GM18951 (cell line): ENCODE measurements at regions not wholly inside any gene's neighbourhood (a gene's known extent, or its start where the extent isn't known, plus 50 kb on each side); places are given as distances from the start of the nearest gene placed in this dataset.

Source experiments
- POLR2A ChIP-seq: IDR thresholded peaks from 4 replicates; pipeline ENCODE4 v1.6.1; 2011; ENCODE audit warnings: mild to moderate bottlenecking; ENCODE audit not compliant: insufficient read length, insufficient read depth; ENCODE audit errors: extremely low read depth
- in situ Hi-C: fragments of 300-500 bp; cut with MboI; formaldehyde crosslinking; loops from one replicate; pipeline ENCODE4 v1.12.0; 2022; ENCODE audit warnings: low sequenced_read_pairs, mixed read lengths, inconsistent platforms; ENCODE audit not compliant: unreplicated experiment

DNA sequence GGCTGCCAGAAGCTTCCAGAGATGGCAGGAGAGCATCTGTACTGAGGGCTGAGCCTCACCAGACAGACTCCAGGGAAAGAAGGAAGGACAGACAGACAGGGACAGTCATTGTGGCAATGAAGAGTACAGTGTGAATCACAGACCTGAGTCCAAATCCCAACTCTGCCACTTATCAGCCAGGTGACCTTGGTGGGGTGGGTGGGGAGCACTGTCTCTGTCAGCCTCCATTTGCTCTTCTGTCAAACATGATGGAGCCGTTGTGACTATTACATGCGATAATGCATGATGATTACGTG, 85.9 kb upstream of the FSTL4 start:
- in situ Hi-C loops = no loop called here
- TF ChIP-seq POLR2A = no peak

DNA sequence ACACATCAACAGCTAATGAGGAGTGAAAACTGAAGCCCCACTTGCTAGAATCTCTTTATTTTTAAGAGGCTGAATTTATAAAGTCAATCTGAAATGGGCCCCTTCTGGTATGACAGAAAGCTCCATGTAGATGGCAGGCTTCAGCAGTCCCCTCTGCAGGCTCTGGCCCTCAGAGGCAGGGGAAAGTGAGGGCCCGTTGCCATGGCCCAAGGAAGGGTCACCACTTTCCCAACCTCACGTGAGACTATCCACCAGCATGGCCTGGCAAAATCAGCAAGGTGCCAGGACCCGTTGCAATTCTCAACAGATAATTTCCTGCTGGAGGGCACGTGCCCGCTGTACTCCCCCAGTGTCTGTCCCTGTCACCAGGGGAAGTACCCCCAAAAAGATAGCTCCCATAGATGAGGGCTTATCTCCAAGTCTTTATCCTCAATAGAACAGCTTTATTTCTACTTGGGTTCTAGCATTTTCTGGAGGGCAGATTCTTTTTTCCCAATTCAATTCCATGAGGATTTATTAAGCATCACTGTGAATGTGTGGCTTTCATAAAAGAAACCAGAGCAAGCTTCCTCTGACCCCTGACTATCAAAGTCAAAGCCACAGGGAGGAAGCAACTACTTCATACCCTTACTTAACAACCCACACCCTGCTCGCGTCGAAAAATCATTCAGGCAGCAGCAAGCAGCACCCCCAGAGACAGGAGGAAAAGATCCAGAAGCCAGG, 85.4 kb upstream of the FSTL4 start:
- TF ChIP-seq POLR2A = no peak
- in situ Hi-C loops = no loop called here

DNA sequence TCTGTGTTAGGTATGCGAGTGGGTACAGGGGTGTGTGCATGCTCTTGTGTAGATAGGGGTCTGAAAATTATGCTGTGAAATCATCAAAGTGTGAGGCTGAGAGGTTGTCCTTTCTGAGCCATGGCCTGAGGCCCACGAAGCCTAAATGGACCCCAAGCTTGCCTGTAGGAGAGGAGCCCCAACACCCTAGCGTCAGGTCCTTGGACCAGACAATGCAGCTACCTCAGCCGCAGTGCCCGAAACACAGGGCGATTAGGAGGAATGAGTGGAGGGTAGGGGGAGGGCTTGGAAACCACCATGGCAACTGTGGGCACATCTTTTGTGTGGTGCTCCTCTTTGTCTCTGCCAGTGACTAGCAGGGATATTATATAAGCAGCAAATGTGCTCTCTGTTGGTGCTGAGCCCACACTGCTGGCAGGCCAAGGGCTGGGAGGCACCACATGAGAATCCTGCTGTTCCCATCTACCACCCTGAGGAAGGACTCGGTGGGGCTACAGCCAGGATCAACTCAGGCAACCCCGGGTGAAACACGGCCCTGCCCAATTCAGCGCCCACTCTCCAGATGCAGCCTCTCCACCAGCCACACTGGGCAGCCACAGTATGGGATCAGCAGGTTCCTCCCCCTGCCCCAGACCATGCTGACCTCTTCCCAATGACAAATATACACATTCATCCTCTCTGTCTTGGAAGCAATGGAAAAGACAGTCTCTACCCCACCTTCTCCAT, 84.6 kb upstream of the FSTL4 start:
- no peak for TF ChIP-seq POLR2A
- in situ Hi-C loops = no loop called here

DNA sequence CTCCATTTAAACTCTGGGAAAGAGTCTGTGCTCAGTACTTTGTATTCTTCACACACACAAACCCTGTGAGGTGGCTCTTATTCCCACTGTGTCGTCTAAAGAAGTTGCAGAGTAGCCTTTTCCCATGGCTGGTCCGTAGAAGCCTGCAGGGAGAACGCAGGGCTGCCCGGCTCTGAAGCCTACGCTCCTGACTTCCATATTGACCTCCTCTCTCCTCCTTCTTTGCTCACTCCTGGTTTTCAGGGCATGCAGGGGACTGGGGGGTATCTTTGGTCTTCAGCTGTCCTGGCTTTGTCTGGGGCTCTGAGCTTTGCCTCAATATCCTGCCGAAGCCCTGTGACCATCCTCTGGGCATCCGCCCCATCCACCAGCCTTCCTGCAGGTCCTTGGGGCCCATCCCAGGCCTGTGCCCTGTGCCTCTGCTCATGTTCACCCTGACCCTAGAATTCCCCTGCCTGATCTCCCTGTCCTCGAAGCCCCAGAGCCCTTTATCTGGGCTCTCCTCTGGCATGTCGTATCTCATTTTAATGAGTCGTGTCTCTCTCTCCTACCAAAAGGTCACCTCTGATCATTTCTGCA, 83.8 kb upstream of the FSTL4 start:
- in situ Hi-C loops = no loop called here
- TF ChIP-seq POLR2A = no peak

DNA sequence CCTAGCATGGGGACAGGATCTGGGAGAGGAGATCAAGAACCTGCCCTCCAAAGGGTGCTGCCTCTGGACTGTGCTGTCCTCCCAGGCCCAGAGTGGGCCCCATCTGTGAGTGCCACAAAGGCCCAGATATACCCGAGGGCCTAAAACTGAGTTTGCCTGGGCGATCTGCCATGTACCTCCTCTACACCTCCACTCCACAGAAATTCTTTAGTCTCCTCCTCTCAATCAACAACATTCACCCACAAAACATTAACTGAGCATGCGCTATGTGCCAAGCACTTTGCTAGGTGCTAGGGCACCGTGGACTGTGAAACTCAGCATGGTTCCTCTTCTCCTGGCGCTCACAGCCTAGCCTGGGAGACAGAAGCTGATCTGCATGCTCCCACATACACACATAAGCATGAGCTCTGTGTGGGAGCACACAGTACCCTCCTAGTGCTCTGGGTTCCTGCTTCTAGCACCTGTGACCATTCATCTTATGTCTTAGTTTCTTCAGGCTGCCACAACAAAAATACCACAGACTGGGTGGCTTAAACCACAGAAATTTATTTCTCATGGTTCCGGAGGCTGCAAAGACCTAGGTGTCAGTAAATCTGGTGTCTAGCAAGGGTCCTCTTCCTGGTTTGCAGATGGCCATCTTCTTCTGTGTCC, 82.0 kb upstream of the FSTL4 start:
- in situ Hi-C loops = no loop called here
- TF ChIP-seq POLR2A = no peak

DNA sequence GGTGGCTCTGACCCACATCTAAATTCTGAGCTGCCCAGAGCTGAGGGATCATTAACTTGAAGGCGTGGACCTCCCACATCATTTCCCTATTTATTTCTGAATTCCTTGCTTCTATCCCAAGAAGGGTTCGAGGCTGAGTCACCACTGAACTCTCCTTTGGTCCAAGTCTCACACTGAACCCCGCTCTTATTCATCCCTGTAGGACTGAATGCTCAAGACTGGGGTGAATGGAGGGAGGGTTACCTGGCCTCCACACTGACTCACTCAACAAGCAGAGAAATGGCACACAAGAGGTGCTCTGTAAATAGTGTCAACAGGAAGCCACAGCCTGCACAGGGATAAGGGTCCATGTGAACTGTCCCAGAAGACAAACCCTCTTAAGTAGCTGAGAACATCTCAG, 79.1 kb upstream of the FSTL4 start:
- in situ Hi-C loops = no loop called here

DNA sequence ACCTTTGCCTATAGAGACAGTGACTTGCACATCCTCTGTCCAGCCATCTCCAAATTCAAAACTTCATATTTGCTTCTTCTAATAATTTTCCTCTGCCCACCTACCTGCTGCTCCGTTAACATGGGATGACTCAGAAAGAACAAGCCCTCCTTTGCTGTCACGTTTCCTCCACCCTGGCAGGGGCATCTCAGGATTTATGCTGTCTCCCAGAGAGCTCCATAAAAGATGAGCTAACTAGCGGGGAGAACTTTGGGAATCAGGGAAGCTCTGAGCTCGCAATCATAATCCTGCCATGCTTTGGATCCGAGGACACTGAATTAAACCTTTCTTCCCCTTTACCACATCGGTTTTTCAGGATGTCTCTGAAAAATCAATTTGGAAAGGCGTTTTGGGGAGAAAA, 78.4 kb upstream of the FSTL4 start:
- TF ChIP-seq POLR2A = no peak
- in situ Hi-C loops = no loop called here

More for the DNA sequence above, 79.1 kb upstream of the FSTL4 start:
- TF ChIP-seq POLR2A = no peak

DNA sequence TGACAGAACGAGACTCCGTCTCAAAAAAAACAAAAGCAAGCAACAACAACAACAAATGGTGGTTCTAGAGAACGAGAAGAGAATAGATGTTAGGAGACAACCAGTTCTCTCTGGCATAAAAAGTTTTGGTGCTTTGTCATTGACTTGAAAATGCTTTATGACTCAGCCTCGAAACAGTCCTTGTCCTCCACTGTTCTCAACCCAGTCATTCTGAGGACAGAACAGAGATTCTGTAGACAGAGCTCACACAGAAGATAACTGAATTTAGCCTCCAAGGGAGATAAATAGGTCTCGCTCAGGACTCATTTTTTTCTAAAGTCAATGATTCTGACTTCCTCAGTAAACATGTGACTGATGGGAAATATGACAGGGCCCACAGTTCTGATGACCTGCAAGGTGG, 76.0 kb upstream of the FSTL4 start:
- in situ Hi-C loops = no loop called here

DNA sequence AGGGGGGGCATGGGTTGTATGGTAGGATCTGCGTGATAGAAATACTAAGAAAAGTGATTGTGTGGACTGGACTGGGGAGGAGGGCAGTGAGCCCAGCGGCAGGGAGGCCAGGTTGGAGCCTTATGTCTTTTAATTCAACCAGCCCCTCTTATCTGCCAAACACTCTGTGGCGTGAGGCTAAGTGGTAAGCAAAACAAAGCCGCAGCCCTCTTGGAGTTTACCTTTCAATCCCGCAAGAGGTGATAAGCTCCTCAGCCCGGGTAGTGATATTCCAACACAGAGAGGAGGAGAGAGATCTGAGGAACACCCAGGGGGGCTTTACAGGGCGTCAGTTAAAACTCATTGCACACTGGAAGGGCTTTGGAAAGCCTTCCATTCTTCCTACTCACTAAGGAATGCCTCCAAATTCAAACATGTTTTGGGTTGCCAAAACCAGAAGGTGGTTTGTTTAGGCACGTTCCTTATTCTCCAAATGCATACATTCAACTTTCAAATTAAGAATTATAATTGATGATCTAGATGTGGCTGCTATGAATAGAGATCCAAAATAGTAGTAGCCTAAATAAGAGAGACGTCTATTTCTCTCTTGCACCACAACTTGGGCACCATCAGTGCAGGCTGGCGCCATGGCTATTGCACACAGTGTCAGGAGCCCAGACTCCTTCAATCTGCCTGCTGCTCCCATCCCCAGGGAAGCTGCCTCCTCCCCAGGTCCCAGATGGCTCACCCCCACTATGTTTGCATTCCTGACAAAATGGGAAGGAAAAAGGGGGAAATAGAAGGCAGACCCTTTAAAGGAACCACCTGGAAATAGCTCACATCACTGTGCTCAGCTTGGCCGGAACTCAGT, 75.1 kb upstream of the FSTL4 start:
- in situ Hi-C loops = no loop called here
- TF ChIP-seq POLR2A = no peak

More for the DNA sequence above, 76.0 kb upstream of the FSTL4 start:
- no peak for TF ChIP-seq POLR2A

DNA sequence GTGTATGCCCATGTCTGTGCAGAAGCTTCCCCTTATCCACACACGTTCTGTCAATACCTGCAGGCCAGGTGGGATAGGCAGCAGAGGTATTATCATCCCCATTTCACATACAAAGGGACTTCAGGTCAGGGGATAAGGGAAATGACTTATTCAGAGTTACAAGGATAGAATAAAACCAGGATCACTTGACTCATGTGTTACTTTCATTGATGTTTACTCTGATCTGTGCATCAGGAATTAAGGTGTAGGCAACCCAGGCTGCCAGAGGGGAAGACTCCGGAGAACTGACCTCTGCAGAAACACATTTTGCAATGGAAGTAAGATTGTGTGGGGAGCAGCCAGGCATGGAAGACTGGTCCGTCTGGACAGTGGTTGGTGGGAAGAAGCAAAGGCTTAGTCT, 74.2 kb upstream of the FSTL4 start:
- in situ Hi-C loops = no loop called here

DNA sequence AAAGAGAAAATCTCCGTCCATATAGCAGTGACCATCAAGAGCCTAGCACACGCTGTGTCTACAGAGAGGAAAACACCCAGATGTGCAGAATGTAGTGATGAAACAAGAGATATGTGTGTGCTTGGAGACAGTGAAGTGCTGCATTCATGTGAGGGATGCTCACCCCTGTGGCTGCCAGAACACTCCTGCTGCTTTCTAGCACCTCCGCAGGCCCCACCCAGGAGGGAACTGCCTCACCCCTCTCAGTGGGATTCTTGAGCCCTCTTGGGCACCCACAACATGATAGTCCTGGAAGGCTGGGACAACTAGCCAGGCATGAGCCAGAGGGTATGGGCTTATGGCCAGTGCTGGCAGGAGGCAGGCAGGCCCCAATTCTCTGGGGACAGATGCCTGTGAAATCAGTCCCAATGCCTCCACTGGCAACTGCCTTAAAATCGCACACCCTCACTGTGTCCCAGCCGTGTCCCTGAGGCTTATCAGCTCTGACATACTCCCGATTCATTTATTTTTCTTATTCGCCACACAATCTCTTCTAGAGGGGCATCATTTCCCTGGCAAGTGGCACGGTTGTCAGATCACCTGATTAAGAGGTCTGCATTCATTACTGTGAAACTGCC, 73.2 kb upstream of the FSTL4 start:
- TF ChIP-seq POLR2A = no peak
- in situ Hi-C loops = no loop called here

More for the DNA sequence above, 74.2 kb upstream of the FSTL4 start:
- TF ChIP-seq POLR2A = no peak
